GM12865 (cell line): ENCODE measurements at regions not wholly inside any gene's neighbourhood (a gene's known extent, or its start where the extent isn't known, plus 50 kb on each side); places are given as distances from the start of the nearest gene placed in this dataset.
"Not testable (repeated sequence)": the region's sequence is repeated elsewhere in the genome, so short reads cannot be mapped to it uniquely, and the experiment has no call there.

ENCODE experiments used
- DNase-seq: peaks from one replicate; pipeline ENCODE4 v3.0.0; 2010; ENCODE audit warnings: low read depth
- H3K4me3 ChIP-seq: 2 replicates; pipeline ENCODE4 v1.5.1; 2011; ENCODE audit warnings: mild to moderate bottlenecking, low read depth, low read length, control low read depth
- CTCF ChIP-seq: IDR thresholded peaks from 2 replicates; pipeline ENCODE4 v1.5.1; 2011; ENCODE audit warnings: low read length, control low read depth, low read depth, inconsistent platforms; ENCODE audit not compliant: insufficient read depth; ENCODE audit errors: missing control alignments

GRCh38 chr14:53619691-53620231 is 336.9 kb downstream of the BMP4 start:
- TF ChIP-seq CTCF = no peak
- no peak for DNase-seq
- no peak overlapping the region for H3K4me3 ChIP-seq

GRCh38 chr14:53616536-53616935 is 340.1 kb downstream of the BMP4 start:
- H3K4me3 ChIP-seq, DNase-seq: not testable (repeated sequence)

- no peak for DNase-seq
- no peak for TF ChIP-seq CTCF
- no peak overlapping the region for H3K4me3 ChIP-seq
Observed at GRCh38 chr14:53615252-53615651, 341.4 kb downstream of the BMP4 start.

GRCh38 chr14:53613404-53614253 is 343.0 kb downstream of the BMP4 start:
- no peak for TF ChIP-seq CTCF
- peak overlapping the region; percentile 36 for H3K4me3 ChIP-seq
- peak; percentile 96 for DNase-seq

GRCh38 chr14:53610947-53611346 is 345.7 kb downstream of the BMP4 start:
- no peak for DNase-seq
- TF ChIP-seq CTCF = no peak
- H3K4me3 ChIP-seq = no peak overlapping the region

GRCh38 chr14:53609009-53609408 is 347.6 kb downstream of the BMP4 start:
- TF ChIP-seq CTCF = no peak
- no peak overlapping the region for H3K4me3 ChIP-seq

GRCh38 chr14:53608369-53608768 is 348.3 kb downstream of the BMP4 start:
- peak; percentile 67 for DNase-seq
- H3K4me3 ChIP-seq = no peak overlapping the region
- TF ChIP-seq CTCF = no peak

More at GRCh38 chr14:53609009-53609408, 347.6 kb downstream of the BMP4 start:
- DNase-seq = no peak
